GM18907 (cell line): ENCODE measurements at regions not wholly inside any gene's neighbourhood (a gene's known extent, or its start where the extent isn't known, plus 50 kb on each side); places are given as distances from the start of the nearest gene placed in this dataset.

ENCODE experiments used
- ATAC-seq: cut with Tn5 transposase; IDR thresholded peaks from one replicate; pipeline ENCODE4 v1.9.1; 2021; ENCODE audit warnings: mild to moderate bottlenecking, moderate library complexity; ENCODE audit not compliant: unreplicated experiment

DNA sequence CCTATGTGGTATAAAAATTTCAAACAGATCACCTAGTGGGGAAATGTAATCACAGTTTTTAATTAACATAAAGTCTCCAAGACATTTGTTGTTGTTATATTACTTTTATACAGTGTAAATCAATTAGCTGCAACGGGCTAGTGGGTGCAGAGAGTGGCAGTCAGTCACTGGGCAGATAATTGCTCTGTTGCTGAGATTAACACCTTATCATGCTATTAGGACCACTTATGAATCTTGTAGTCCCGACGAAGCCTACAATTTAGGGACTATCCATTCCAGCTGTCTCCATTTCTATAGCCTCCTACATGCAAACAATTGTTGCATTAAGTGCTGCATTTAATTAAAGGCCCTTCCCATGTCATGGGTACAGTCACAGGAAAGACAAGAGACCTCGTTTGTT is 158.9 kb upstream of the PROX1 start:
- no peak for ATAC-seq

DNA sequence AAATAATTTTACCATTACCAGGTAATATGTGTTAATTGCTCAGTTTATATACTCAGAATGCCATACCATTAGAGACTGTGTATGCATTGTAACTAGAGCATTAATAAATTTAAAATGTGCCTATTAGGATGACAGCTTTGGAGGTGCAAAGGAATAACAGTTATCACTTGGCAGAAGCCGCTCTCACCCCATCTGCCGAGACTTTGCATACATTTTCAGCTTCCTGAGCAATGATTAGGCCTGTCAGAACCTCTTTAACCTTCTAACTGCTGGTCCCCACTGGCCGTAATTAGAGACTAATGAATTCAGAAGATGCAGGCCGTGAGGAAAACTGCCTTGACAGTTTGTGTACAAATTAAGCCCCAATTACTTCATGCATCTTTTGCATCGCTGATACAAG is 158.0 kb upstream of the PROX1 start:
- ATAC-seq: no peak

DNA sequence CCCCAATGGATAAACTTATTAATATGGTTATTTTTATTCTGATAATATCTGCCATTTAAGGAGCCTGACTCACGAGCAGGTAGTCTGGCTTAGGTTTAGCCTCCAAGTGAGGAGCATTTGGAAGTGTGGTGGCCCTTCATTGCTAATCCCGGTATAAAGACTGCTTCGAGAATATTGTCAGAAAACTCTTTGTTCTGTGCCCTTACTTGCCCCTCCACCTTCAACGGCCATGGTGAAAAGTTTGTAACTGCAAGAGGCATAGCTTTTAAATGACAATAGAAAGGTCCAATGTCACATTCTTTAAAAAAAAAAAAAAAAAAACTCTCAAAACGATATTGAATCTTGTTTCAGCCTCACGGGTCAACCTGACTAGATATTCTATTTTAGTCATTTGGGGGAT is 157.4 kb upstream of the PROX1 start:
- no peak for ATAC-seq

- no peak for ATAC-seq
Observed at GRCh38 chr1:213840575-213840974, 147.2 kb upstream of the PROX1 start.

DNA sequence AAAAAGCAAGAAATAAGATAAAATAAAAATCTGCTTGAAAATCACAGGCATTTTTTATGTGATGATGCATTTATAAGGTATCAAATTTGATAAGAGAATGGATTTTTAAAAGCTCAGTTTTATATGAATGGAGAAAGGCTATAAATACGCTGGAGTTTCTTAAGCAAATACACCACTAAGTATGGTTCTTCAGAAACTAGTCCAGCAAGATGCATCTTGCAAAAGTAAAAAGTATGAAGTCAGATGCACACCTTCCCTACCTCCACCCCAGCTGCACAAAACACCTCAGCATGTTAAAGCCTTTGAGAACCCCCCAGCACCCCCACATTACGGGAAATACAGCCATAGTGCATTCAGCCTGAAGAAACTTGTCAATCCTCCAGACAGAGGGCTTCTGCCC is 143.1 kb upstream of the PROX1 start:
- ATAC-seq: no peak

GRCh38 chr1:213852107-213852506 is 135.7 kb upstream of the PROX1 start:
- no peak for ATAC-seq

DNA sequence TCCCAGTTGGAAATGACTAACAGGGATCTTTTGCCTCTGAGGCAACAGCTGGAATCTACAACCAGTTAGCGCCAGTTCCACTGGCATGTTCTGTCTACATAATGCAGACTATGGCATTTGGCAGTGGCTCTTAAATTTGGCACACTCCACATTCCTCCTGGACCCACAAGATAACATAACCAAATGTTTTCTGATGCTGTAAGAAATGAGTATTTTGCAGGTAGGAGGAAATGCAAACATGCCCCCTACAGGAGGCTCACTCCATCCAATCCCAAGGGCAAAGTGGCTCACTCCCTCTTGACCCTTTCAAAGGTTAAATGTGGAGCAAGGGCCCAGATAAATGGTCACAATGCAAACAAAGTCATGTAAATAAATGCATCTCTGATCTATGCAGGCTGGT is 129.2 kb upstream of the PROX1 start:
- no peak for ATAC-seq

DNA sequence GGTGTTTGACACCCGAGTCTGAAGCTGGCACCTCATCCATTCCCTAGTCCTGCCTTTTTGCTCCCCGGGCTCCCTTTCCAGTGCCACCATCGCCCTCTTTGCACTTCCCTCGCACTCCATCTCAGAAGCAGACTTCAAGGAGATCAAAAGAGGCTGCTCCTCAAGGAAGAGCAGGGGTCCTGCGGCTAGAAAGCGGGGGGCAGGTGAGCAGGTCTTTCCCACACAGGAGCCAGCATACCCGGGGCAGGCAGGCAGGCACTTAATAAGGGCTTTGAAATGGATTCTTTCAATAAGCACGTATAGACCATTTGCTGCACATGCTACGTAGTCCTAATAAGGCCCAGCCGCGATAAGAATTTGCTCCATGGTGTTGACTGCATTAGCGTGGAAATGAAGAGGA is 125.9 kb upstream of the PROX1 start:
- ATAC-seq: no peak

- ATAC-seq: no peak
Observed at GRCh38 chr1:213864091-213864490, 123.7 kb upstream of the PROX1 start.

- no peak for ATAC-seq
Observed at GRCh38 chr1:213868482-213868881, 119.3 kb upstream of the PROX1 start.

- no peak for ATAC-seq
Observed at GRCh38 chr1:213871179-213871578, 116.6 kb upstream of the PROX1 start.

DNA sequence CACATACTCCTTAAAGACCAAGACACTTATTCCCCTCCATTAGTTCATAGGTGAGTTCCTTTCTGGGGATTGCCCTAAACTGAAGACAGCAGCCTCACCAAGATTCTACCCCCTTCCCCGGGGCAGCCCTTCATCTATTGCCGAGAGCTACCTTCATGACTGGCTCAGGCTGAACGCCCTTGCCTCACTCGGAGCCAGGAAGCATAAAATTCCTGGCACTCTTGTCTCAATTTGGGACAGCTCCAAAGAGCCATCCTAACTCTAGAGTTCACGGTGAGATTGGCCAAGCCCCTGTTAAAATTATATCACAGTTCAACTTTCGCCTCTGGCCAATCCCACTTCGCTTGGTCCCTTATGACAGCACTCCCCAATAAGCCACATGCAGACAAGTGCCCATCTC is 113.0 kb upstream of the PROX1 start:
- ATAC-seq: no peak

- ATAC-seq: no peak
Observed at GRCh38 chr1:213876531-213876930, 111.2 kb upstream of the PROX1 start.

GRCh38 chr1:213883618-213884017 is 104.2 kb upstream of the PROX1 start:
- ATAC-seq: peak; percentile 54

DNA sequence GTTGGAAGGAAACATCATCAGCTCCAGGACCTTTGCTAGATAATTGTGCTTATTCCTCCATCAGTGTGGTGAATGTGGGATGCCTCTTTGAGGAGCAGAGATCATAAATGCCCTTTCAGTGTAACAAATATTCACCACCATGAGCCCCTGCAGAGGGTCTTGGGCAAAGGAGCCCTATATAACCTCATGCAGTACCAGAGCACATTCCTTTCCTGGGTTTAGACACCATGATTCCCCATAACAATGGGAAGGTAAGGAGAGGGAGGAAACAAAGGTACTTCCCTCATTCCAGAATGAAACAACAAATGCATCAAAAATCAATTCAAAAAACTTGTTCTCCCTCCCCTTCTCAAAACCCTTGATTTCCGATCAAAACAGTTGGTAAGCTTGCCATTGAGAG is 103.4 kb upstream of the PROX1 start:
- no peak for ATAC-seq

GRCh38 chr1:213884942-213885341 is 102.8 kb upstream of the PROX1 start:
- ATAC-seq: no peak

DNA sequence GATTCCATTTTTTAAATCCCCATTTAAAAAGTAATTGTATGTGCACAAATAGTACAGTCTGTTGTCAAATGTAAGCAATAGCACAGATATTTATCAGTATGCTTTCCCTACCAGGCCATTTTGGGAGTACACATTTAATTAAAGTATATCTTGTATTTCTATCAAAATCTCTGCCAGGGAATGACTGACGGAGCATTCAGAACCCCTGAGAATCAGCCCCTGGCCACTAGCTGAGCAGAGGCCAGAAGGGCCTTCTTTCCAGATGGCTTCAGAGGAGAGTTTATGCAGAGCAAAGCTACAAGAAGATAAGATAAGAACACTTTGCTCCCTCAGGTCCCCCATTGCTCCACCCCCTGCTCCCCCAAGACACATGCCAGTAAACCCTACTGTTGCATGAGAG is 99.9 kb upstream of the PROX1 start:
- ATAC-seq: no peak

GRCh38 chr1:213891989-213892902 is 95.5 kb upstream of the PROX1 start:
- no peak for ATAC-seq

DNA sequence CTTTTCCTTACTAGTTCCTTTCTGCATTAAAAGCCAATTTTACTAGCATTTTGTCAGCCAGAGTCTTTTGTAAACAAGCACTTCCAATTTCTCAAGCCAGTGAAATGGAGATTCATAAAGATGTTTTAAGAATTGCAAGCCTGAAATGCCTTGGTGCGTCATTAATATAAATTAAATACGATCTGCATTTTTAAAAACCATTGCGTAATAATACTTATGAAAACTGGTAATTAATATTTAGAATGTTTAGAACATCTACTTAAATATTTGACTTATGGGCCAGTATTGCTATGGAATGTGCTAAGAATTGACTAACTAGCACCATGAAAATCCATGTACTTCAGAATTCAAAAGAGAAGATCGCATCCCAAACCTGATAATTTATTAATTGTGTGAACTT is 89.1 kb upstream of the PROX1 start:
- ATAC-seq: no peak

GRCh38 chr1:213899413-213899812 is 88.4 kb upstream of the PROX1 start:
- ATAC-seq: no peak

DNA sequence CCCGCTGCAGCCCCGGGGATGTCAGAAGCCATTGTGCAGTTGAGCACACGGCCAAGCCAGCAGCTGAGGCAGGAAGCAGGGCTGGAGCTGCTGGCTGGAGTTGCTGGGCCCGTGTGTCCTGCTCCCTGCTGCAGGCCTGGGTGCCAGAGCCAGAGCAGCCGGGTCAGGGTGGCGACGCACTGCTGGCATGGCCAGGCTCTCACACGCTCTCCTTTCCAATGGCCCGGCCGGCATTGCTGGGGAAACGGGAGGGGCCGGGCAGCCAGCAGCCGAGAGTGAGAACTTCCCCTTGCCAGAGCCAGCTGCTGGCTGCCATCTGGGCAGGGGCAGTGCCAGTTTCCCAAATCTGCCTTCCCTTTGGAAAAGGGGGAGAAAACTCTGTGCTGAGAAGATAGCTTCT is 82.4 kb upstream of the PROX1 start:
- ATAC-seq: no peak

DNA sequence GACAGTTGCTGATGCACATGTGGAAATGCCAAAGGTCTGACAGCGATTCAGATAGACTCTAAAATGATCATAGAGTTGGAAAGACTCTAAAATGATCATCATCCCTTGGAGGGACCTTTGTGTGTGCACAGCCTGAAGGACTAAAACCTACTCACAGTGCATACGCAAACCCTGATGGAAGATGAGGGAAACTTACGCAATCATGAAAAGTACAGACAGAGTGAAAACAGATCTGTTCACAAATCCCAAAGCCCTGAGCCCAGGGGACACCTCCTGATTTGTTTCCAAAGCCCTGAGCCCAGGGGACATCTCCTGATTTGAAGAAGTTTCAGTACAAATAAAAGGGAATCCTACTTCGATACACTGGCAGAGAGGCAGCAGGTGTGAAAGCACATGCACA is 79.3 kb upstream of the PROX1 start:
- no peak for ATAC-seq

- ATAC-seq: no peak
Observed at GRCh38 chr1:213914392-213914791, 73.4 kb upstream of the PROX1 start.
